AG08396 (cell line): ENCODE measurements at regions not wholly inside any gene's neighbourhood (a gene's known extent, or its start where the extent isn't known, plus 50 kb on each side); places are given as distances from the start of the nearest gene placed in this dataset.
"Not testable (repeated sequence)": the region's sequence is repeated elsewhere in the genome, so short reads cannot be mapped to it uniquely, and the experiment has no call there.

Source experiments
- DNase-seq: peaks from one replicate; pipeline ENCODE4 v3.0.0; 2012; ENCODE audit warnings: low spot score, mixed read lengths

- DNase-seq, result no peak
These were observed 263.7 kb downstream of the ANAPC1 start for GRCh38 chr2:111620281-111620680.

GRCh38 chr2:111622859-111623258 lies 261.1 kb downstream of the ANAPC1 start:
- DNase-seq, result no peak

GRCh38 chr2:111623380-111623779 lies 260.6 kb downstream of the ANAPC1 start:
- DNase-seq, result no peak

GRCh38 chr2:111624411-111625156 lies 259.4 kb downstream of the ANAPC1 start:
- DNase-seq, result no peak

GRCh38 chr2:111625157-111625537 lies 258.8 kb downstream of the ANAPC1 start:
- DNase-seq, result not testable (repeated sequence)

GRCh38 chr2:111626037-111626864 lies 257.7 kb downstream of the ANAPC1 start:
- DNase-seq, result no peak

GRCh38 chr2:111626865-111627163 lies 257.2 kb downstream of the ANAPC1 start:
- no peak for DNase-seq

- DNase-seq, result no peak
These were observed 256.7 kb downstream of the ANAPC1 start for GRCh38 chr2:111627256-111627655.

- no peak for DNase-seq
These were observed 255.8 kb downstream of the ANAPC1 start for GRCh38 chr2:111628221-111628620.

- DNase-seq, result no peak
These were observed 254.0 kb downstream of the ANAPC1 start for GRCh38 chr2:111629983-111630382.

- DNase-seq, result no peak
These were observed 251.3 kb downstream of the ANAPC1 start for GRCh38 chr2:111632661-111633060.

GRCh38 chr2:111633189-111633588 lies 250.8 kb downstream of the ANAPC1 start:
- DNase-seq, result no peak

- DNase-seq, result no peak
These were observed 250.3 kb downstream of the ANAPC1 start for GRCh38 chr2:111633643-111634042.

- no peak for DNase-seq
These were observed 249.8 kb downstream of the ANAPC1 start for GRCh38 chr2:111634050-111634794.

- DNase-seq, result no peak
These were observed 248.9 kb downstream of the ANAPC1 start for GRCh38 chr2:111634995-111635538.

GRCh38 chr2:111636905-111637304 lies 247.1 kb downstream of the ANAPC1 start:
- DNase-seq, result no peak

GRCh38 chr2:111638274-111638877 lies 245.6 kb downstream of the ANAPC1 start:
- DNase-seq, result no peak

GRCh38 chr2:111640480-111640879 lies 243.5 kb downstream of the ANAPC1 start:
- no peak for DNase-seq

- no peak for DNase-seq
These were observed 241.2 kb downstream of the ANAPC1 start for GRCh38 chr2:111642586-111643327.

- DNase-seq, result no peak
These were observed 240.2 kb downstream of the ANAPC1 start for GRCh38 chr2:111643759-111644158.

GRCh38 chr2:111647359-111647758 lies 236.6 kb downstream of the ANAPC1 start:
- DNase-seq, result no peak
